IMR-90 (cell line): ENCODE measurements at regions not wholly inside any gene's neighbourhood (a gene's known extent, or its start where the extent isn't known, plus 50 kb on each side); places are given as distances from the start of the nearest gene placed in this dataset.

Source experiments
- ATAC-seq: fragments of 200-7000 bp; cut with Tn5 transposase; 2 replicates; pipeline ENCODE4 v1.9.1; 2020; ENCODE audit warnings: low read depth, mild to moderate bottlenecking, moderate library complexity
- BruUV-seq: library from RNA; stranded (reverse); fragments of 400-500 nt; replicated peaks from 2 replicates; lab custom pipeline; 2021; lab: Mats Ljungman, UMichigan
- CTCF ChIA-PET: fragments of 300-600 bp; formaldehyde crosslinking; extraction: SDS; loops from one replicate; lab custom pipeline; 2021; ENCODE audit warnings: antibody characterized with exemption; lab: Yijun Ruan, JAX
- POLR2A ChIA-PET: fragments of 300-600 bp; sonication (Branson Sonifier 250); formaldehyde crosslinking; loops from one replicate; lab custom pipeline; 2022; ENCODE audit warnings: antibody characterized with exemption; ENCODE audit not compliant: unreplicated experiment; lab: Charles Lee
- DNase-seq: peaks from one replicate; pipeline ENCODE4 v3.0.0; 2013
- H2AFZ ChIP-seq: replicated peaks from 2 replicates; pipeline ENCODE3; 2013; ENCODE audit warnings: low read length, mild to moderate bottlenecking; ENCODE audit not compliant: poor library complexity
- H2AK5ac ChIP-seq: 2 replicates; pipeline ENCODE4 v1.6.1; 2013; ENCODE audit warnings: low read depth, low read length, inconsistent platforms
- H2AK9ac ChIP-seq: replicated peaks from 2 replicates; pipeline ENCODE3; 2013; ENCODE audit warnings: mild to moderate bottlenecking, low read depth, low read length, moderate library complexity; ENCODE audit not compliant: poor library complexity
- H2BK120ac ChIP-seq: 2 replicates; pipeline ENCODE4 v1.6.1; 2013; ENCODE audit warnings: low read depth, low read length, inconsistent platforms
- H2BK15ac ChIP-seq: 3 replicates; pipeline ENCODE4 v1.6.1; 2013; ENCODE audit warnings: low read depth, low read length, inconsistent platforms
- H2BK20ac ChIP-seq: 2 replicates; pipeline ENCODE4 v1.6.1; 2013; ENCODE audit warnings: low read depth, mild to moderate bottlenecking, inconsistent platforms, low read length, moderate library complexity
- H2BK5ac ChIP-seq: 2 replicates; pipeline ENCODE4 v1.6.1; 2013; ENCODE audit warnings: mild to moderate bottlenecking, low read depth, low read length, inconsistent platforms; ENCODE audit not compliant: poor library complexity, severe bottlenecking
- H3K14ac ChIP-seq: replicated peaks from 2 replicates; pipeline ENCODE4 v1.6.1; 2013; ENCODE audit warnings: low read depth, low read length, inconsistent platforms
- H3K18ac ChIP-seq: 2 replicates; pipeline ENCODE4 v1.6.1; 2013; ENCODE audit warnings: low read depth, low read length, control low read depth
- H3K23ac ChIP-seq: 2 replicates; pipeline ENCODE4 v1.6.1; 2013; ENCODE audit warnings: low read depth, low read length, inconsistent platforms
- H3K27ac ChIP-seq: 2 replicates; pipeline ENCODE4 v1.5.1; 2013; ENCODE audit warnings: mild to moderate bottlenecking, control low read depth, low read length; ENCODE audit not compliant: insufficient read depth
- H3K27me3 ChIP-seq: 2 replicates; pipeline ENCODE4 v1.6.1; 2013; ENCODE audit warnings: low read length; ENCODE audit not compliant: control insufficient read depth, insufficient read depth
- H3K36me3 ChIP-seq: 2 replicates; pipeline ENCODE4 v1.6.1; 2013; ENCODE audit warnings: low read length, mixed read lengths; ENCODE audit not compliant: control insufficient read depth, insufficient read depth
- H3K4ac ChIP-seq: 2 replicates; pipeline ENCODE4 v1.6.1; 2013; ENCODE audit warnings: low read depth, low read length, inconsistent platforms
- H3K4me1 ChIP-seq: 2 replicates; pipeline ENCODE4 v1.6.1; 2013; ENCODE audit warnings: low read length, mixed read lengths; ENCODE audit not compliant: control insufficient read depth, insufficient read depth
- H3K4me2 ChIP-seq: 2 replicates; pipeline ENCODE4 v1.6.1; 2013; ENCODE audit warnings: low read depth, mild to moderate bottlenecking, control low read depth, low read length, moderate library complexity
- H3K4me3 ChIP-seq: 2 replicates; pipeline ENCODE4 v1.5.1; 2013; ENCODE audit warnings: low read depth, mild to moderate bottlenecking, control low read depth, low read length, moderate library complexity; ENCODE audit not compliant: insufficient read depth
- H3K56ac ChIP-seq: 2 replicates; pipeline ENCODE4 v1.6.1; 2013; ENCODE audit warnings: low read length, inconsistent platforms; ENCODE audit not compliant: insufficient read depth; ENCODE audit errors: extremely low read depth
- H3K79me1 ChIP-seq, 2 experiments: 2 replicates each; pipeline ENCODE4 v1.6.1; 2013; ENCODE audit warnings: low read length in 2 of 2, inconsistent platforms in 1 of 2, low read depth in 1 of 2
- H3K9ac ChIP-seq: 2 replicates; pipeline ENCODE4 v1.6.1; 2013; ENCODE audit warnings: low read depth, low read length, control low read depth
- H3K9me1 ChIP-seq: 2 replicates; pipeline ENCODE4 v1.6.1; 2013; ENCODE audit warnings: low read length, inconsistent platforms; ENCODE audit not compliant: insufficient read depth
- H3K9me3 ChIP-seq: 2 replicates; pipeline ENCODE4 v1.6.1; 2013; ENCODE audit warnings: low read length; ENCODE audit not compliant: control insufficient read depth, insufficient read depth
- H4K20me1 ChIP-seq: 2 replicates; pipeline ENCODE4 v1.6.1; 2013; ENCODE audit warnings: low read length, inconsistent platforms; ENCODE audit not compliant: insufficient read depth
- H4K5ac ChIP-seq: 2 replicates; pipeline ENCODE4 v1.6.1; 2013; ENCODE audit warnings: mild to moderate bottlenecking, low read depth, low read length, control low read depth
- H4K8ac ChIP-seq, 2 experiments: 2 replicates each; pipeline ENCODE4 v1.6.1; 2013; ENCODE audit warnings: low read depth in 2 of 2, low read length in 2 of 2, control low read depth in 1 of 2, inconsistent platforms in 1 of 2
- H4K91ac ChIP-seq: 2 replicates; pipeline ENCODE4 v1.6.1; 2013; ENCODE audit warnings: low read depth, low read length, inconsistent platforms; ENCODE audit not compliant: insufficient read depth
- FOS ChIP-seq: fragments of 150-350 bp; IDR thresholded peaks from 2 replicates; pipeline ENCODE4 v1.6.1; 2016; ENCODE audit warnings: low read depth, low read length
- MAZ ChIP-seq: IDR thresholded peaks from 2 replicates; pipeline ENCODE4 v1.6.1; 2012; ENCODE audit warnings: low read depth, mild to moderate bottlenecking, low read length, improper control_type of control experiment, moderate library complexity, borderline replicate concordance
- MXI1 ChIP-seq: IDR thresholded peaks from 2 replicates; pipeline ENCODE4 v1.6.1; 2012; ENCODE audit warnings: low read depth, mild to moderate bottlenecking, low read length, moderate library complexity, borderline replicate concordance
- POLR2A ChIP-seq: IDR thresholded peaks from 2 replicates; pipeline ENCODE4 v1.6.1; 2012; ENCODE audit warnings: mild to moderate bottlenecking, low read depth, low read length
- SMC3 ChIP-seq: fragments of 150-350 bp; IDR thresholded peaks from 2 replicates; pipeline ENCODE4 v1.6.1; 2016; ENCODE audit warnings: low read depth, mild to moderate bottlenecking, antibody characterized with exemption, low read length, moderate library complexity
- WGBS, 2 experiments: methylation state at CpG; one replicate each; pipeline versions ENCODE4 v1.1.5 to v1.1.7; 2013; ENCODE audit warnings: missing lambda C conversion rate in 2 of 2; ENCODE audit not compliant: insufficient read length in 1 of 2; ENCODE audit errors: extremely low coverage in 2 of 2; 5-methylcytosine and 5-hydroxymethylcytosine counted together
- dilution Hi-C: fragments of 300-500 bp; cut with HindIII; formaldehyde crosslinking; loops from one replicate; pipeline ENCODE4 v1.14.3; 2018; ENCODE audit warnings: low sequenced_read_pairs; ENCODE audit not compliant: unreplicated experiment
- in situ Hi-C: fragments of 300-500 bp; cut with MboI; formaldehyde crosslinking; loops from 3 replicates; pipeline ENCODE4 v1.14.3; 2019; ENCODE audit warnings: low sequenced_read_pairs, inconsistent platforms, mixed read lengths
- intact Hi-C: fragments of 100-400 bp; cut with micrococcal nuclease; formaldehyde crosslinking; loops from 2 replicates; pipeline ENCODE4 v1.10.0; 2022

- WGBS, 2 experiments = 10% methylated on average over 2 of the region's 12 CpGs; no CpG with 5 or more reads in 1 of the 2 experiments
- Histone ChIP-seq H3K4ac (no peak overlapping the region), H4K8ac (no peak overlapping the region), H3K4me2 (no peak overlapping the region), H2AK5ac (no peak overlapping the region), H3K36me3 (no peaks in the 10 kb centered on the region), H3K23ac (no peak overlapping the region), H3K27ac (no peak overlapping the region), H2BK120ac (no peak overlapping the region), H3K14ac (no peak overlapping the region), H3K18ac (no peak overlapping the region), H3K79me1 (no peaks in the 10 kb centered on the region), H3K4me3 (no peak overlapping the region), H2BK5ac (no peak overlapping the region), H4K91ac (no peak overlapping the region), H4K20me1 (no peaks in the 10 kb centered on the region), H3K56ac (no peak overlapping the region), H3K4me1 (no peaks in the 10 kb centered on the region), H3K9me3 (peaks cover 13% of the 10 kb centered on the region), H3K9me1 (no peaks in the 10 kb centered on the region), H2AK9ac (no peak overlapping the region), H3K9ac (no peak overlapping the region), H2AFZ (no peak overlapping the region), H2BK20ac (no peak overlapping the region), H3K27me3 (no peaks in the 10 kb centered on the region), H2BK15ac (no peak overlapping the region), H4K5ac (no peak overlapping the region)
- TF ChIP-seq MAZ = no peak
- TF ChIP-seq MXI1 = no peak
- TF ChIP-seq POLR2A = no peak
- TF ChIP-seq SMC3 = no peak
- TF ChIP-seq FOS = no peak
- DNase-seq (no peak), ATAC-seq (no peak)
- ChIA-PET POLR2A (no interaction called here), CTCF (no interaction called here)
- intact Hi-C loops (no loop called here), dilution Hi-C loops (no loop called here), in situ Hi-C loops (no loop called here)
- no TSS peak for BruUV-seq
Measured at GRCh38 chr2:4745056-4745991, 946.9 kb upstream of the SOX11 start.
